Trophoblast cell (in vitro differentiated cells and primary cell): ENCODE measurements at regions not wholly inside any gene's neighbourhood (a gene's known extent, or its start where the extent isn't known, plus 50 kb on each side); places are given as distances from the start of the nearest gene placed in this dataset.

ENCODE experiments used
- DNase-seq, 2 donors: peaks; one replicate each; pipeline ENCODE4 v3.0.0-alpha.2; 2016
- H2AFZ ChIP-seq: 2 replicates; pipeline ENCODE4 v1.6.1; 2013; ENCODE audit warnings: low read length, moderate library complexity, mild to moderate bottlenecking; ENCODE audit not compliant: insufficient read depth, poor library complexity
- H2AK5ac ChIP-seq: 2 replicates; pipeline ENCODE4 v1.6.1; 2013; ENCODE audit warnings: mild to moderate bottlenecking, low read length
- H2BK120ac ChIP-seq: 2 replicates; pipeline ENCODE4 v1.6.1; 2013; ENCODE audit warnings: low read length, mild to moderate bottlenecking, moderate library complexity; ENCODE audit not compliant: insufficient read depth, poor library complexity
- H2BK12ac ChIP-seq: 2 replicates; pipeline ENCODE4 v1.6.1; 2013; ENCODE audit warnings: mild to moderate bottlenecking, low read length, moderate library complexity
- H2BK5ac ChIP-seq: 2 replicates; pipeline ENCODE4 v1.6.1; 2013; ENCODE audit warnings: low read length, low read depth, moderate library complexity, mild to moderate bottlenecking; ENCODE audit not compliant: poor library complexity
- H3K14ac ChIP-seq: 2 replicates; pipeline ENCODE4 v1.6.1; 2013; ENCODE audit warnings: mild to moderate bottlenecking, low read length
- H3K18ac ChIP-seq: 2 replicates; pipeline ENCODE4 v1.6.1; 2013; ENCODE audit warnings: mild to moderate bottlenecking, low read length
- H3K23ac ChIP-seq: 2 replicates; pipeline ENCODE4 v1.6.1; 2013; ENCODE audit warnings: low read length
- H3K27ac ChIP-seq: 2 replicates; pipeline ENCODE4 v1.5.1; 2013; ENCODE audit warnings: low read depth, mild to moderate bottlenecking, inconsistent platforms, low read length, moderate library complexity
- H3K27me3 ChIP-seq: 2 replicates; pipeline ENCODE4 v1.6.1; 2013; ENCODE audit warnings: inconsistent platforms, mild to moderate bottlenecking, low read length, moderate library complexity; ENCODE audit not compliant: insufficient read depth
- H3K36me3 ChIP-seq, 2 experiments: 1 replicate in 1 of 2; 2 replicates in 1 of 2; pipeline ENCODE4 v1.6.1; 2013; ENCODE audit warnings: low read length in 2 of 2, mild to moderate bottlenecking in 2 of 2, moderate library complexity in 1 of 2; ENCODE audit not compliant: insufficient read depth in 2 of 2, control insufficient read depth in 1 of 2
- H3K4ac ChIP-seq: 2 replicates; pipeline ENCODE4 v1.6.1; 2013; ENCODE audit warnings: low read depth, mild to moderate bottlenecking, low read length, moderate library complexity
- H3K4me1 ChIP-seq, 2 experiments: 1 replicate in 1 of 2; 2 replicates in 1 of 2; pipeline ENCODE4 v1.6.1; 2013; ENCODE audit warnings: low read length in 2 of 2, mild to moderate bottlenecking in 2 of 2, moderate library complexity in 1 of 2; ENCODE audit not compliant: insufficient read depth in 2 of 2, control insufficient read depth in 1 of 2
- H3K4me2 ChIP-seq: 2 replicates; pipeline ENCODE4 v1.6.1; 2013; ENCODE audit warnings: inconsistent platforms, mild to moderate bottlenecking, low read length, moderate library complexity
- H3K4me3 ChIP-seq: 2 replicates; pipeline ENCODE4 v1.5.1; 2013; ENCODE audit warnings: mild to moderate bottlenecking, low read depth, low read length, inconsistent platforms
- H3K79me1 ChIP-seq: one replicate; pipeline ENCODE4 v1.6.1; 2013; ENCODE audit warnings: low read length
- H3K79me2 ChIP-seq: 2 replicates; pipeline ENCODE4 v1.6.1; 2013; ENCODE audit warnings: low read length, mild to moderate bottlenecking; ENCODE audit not compliant: control insufficient read depth, insufficient read depth, poor library complexity
- H3K9ac ChIP-seq: 2 replicates; pipeline ENCODE4 v1.6.1; 2013; ENCODE audit warnings: mild to moderate bottlenecking, low read length
- H3K9me3 ChIP-seq: 2 replicates; pipeline ENCODE4 v1.6.1; 2013; ENCODE audit warnings: low read depth, mild to moderate bottlenecking, control low read depth, inconsistent platforms, low read length; ENCODE audit not compliant: insufficient read depth
- H4K12ac ChIP-seq: 2 replicates; pipeline ENCODE4 v1.6.1; 2013; ENCODE audit warnings: low read depth, mild to moderate bottlenecking, low read length, moderate library complexity
- H4K8ac ChIP-seq: 2 replicates; pipeline ENCODE4 v1.6.1; 2013; ENCODE audit warnings: low read depth, mild to moderate bottlenecking, low read length, moderate library complexity
- H4K91ac ChIP-seq: one replicate; pipeline ENCODE4 v1.6.1; 2013; ENCODE audit warnings: low read depth, mild to moderate bottlenecking, low read length, moderate library complexity
- WGBS: extraction: QIAGEN DNeasy Blood & Tissue Kit; methylation state at CpG from one replicate; pipeline ENCODE4 v1.1.7; 2013; ENCODE audit warnings: missing lambda C conversion rate; ENCODE audit not compliant: insufficient read length, insufficient coverage; ENCODE audit errors: extremely low coverage; 5-methylcytosine and 5-hydroxymethylcytosine counted together

DNA sequence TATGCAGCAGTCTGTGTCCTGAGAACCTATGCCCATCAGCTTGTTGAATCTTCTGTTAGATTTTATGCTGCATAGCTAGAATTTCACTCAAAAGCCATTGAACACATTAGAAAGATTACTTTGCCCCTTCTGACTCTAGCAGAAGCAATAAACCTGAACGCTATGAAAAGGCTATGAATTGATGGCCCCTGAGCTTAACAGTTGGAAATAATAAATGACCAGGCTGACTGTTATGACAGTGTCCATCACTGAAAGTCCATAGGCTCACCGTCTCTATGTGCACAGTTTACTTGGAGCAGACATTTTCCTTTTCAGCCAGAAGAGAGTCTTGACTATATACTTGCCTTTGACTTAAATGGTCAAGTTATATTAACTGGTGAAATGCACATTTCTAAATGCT is 1618.8 kb upstream of the ACVR2A start:
- Histone ChIP-seq H4K91ac (no peak overlapping the region), H4K12ac (no peak overlapping the region), H3K14ac (no peak overlapping the region), H2AFZ (no peak overlapping the region), H3K18ac (no peak overlapping the region), H2BK5ac (no peak overlapping the region), H2BK120ac (no peak overlapping the region), H4K8ac (no peak overlapping the region), H3K79me2 (no peaks in the 10 kb centered on the region), H2AK5ac (no peak overlapping the region), H3K36me3 (no peaks in the 10 kb centered on the region), H3K27ac (no peak overlapping the region), H3K9ac (no peak overlapping the region), H3K79me1 (no peaks in the 10 kb centered on the region), H3K4ac (no peak overlapping the region), H2BK12ac (no peak overlapping the region), H3K23ac (no peak overlapping the region), H3K4me2 (no peak overlapping the region), H3K4me1 (no peaks in the 10 kb centered on the region), H3K4me3 (no peak overlapping the region), H3K27me3 (no peaks in the 10 kb centered on the region), H3K9me3 (no peaks in the 10 kb centered on the region)
- DNase-seq, result no peak
- no CpG with 5 or more reads among the region's 2 CpGs for WGBS

DNA sequence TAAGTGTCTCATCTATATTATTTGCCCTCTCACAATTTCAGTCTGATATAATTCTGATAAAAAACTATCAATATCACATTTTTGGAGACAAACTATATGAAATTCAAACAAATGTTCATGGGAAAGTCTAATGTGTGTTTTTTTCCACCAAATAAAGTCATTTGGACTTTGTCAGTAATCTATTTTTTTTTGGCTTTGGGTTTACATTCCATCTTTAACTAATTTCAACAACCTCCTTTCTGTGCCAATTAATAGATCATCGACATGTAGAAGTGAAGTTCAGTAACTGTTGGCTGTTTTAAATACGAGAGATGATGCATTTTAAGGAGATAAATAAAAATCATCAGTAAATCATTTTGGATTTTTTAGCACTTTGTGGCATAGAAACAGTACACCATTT is 1623.0 kb upstream of the ACVR2A start:
- Histone ChIP-seq H4K8ac (no peak overlapping the region), H3K18ac (no peak overlapping the region), H2AFZ (no peak overlapping the region), H3K27ac (no peak overlapping the region), H2AK5ac (no peak overlapping the region), H3K9ac (no peak overlapping the region), H3K36me3 (no peaks in the 10 kb centered on the region), H3K4me1 (no peaks in the 10 kb centered on the region), H3K9me3 (no peaks in the 10 kb centered on the region), H3K4ac (no peak overlapping the region), H3K23ac (no peak overlapping the region), H4K12ac (no peak overlapping the region), H3K4me2 (no peak overlapping the region), H4K91ac (no peak overlapping the region), H3K27me3 (no peaks in the 10 kb centered on the region), H3K79me2 (no peaks in the 10 kb centered on the region), H2BK120ac (no peak overlapping the region), H3K14ac (no peak overlapping the region), H3K79me1 (no peaks in the 10 kb centered on the region), H3K4me3 (no peak overlapping the region), H2BK12ac (no peak overlapping the region), H2BK5ac (no peak overlapping the region)
- DNase-seq, result no peak
- WGBS, result no CpG with 5 or more reads among the region's 2 CpGs

DNA sequence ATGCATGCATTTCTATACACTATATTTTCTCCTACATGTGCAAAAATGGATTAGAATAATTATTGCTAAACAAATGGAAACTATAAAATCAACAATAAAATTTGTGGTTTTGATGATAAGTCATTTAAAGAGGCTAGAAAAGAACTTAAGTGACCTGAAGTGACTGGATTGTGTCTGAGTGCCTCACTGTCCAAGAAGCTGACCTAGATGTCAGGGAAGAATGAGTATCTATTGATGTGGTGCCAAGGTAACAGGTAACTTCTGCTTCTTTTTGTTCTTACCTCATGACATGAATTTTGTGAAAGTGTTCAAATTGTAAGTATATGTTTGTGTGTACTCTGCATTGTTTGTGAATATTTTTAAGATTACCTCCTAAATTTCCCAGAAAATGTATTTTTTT is 1623.9 kb upstream of the ACVR2A start:
- no peak overlapping the region for H3K9ac ChIP-seq

DNA sequence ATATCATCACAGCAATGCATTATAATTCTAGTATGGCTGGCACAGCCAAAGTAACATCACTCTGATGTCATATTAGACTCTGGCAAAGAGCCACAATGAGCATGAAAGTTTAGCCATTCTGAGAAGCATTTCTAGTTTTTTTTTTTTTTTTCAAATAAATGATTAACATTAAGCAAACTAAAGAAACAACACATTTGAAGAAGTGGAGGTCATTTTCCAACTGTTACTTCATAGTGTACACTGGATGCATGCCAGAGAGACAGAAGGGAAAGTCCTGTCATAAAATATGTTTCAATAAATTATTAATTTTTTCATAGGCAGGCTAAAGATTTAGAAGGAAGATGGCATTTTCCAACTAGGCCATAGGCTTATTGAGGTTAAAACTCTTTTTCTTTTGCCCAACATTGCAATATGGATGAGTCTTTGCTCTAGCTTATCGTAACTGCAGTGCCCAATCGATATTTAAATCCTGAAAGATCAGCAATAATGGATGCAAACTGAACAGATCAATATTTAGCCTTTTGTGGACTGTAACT is 1630.4 kb upstream of the ACVR2A start:
- DNase-seq, result no peak
- no peak overlapping the region for H2BK5ac ChIP-seq
- H3K27me3 ChIP-seq, result no peaks in the 10 kb centered on the region
- H3K23ac ChIP-seq, result no peak overlapping the region
- H3K9me3 ChIP-seq, result no peaks in the 10 kb centered on the region
- H3K4me2 ChIP-seq, result no peak overlapping the region
- H3K4me1 ChIP-seq, result no peaks in the 10 kb centered on the region
- H2AFZ ChIP-seq, result no peak overlapping the region
- H3K18ac ChIP-seq, result no peak overlapping the region
- H3K14ac ChIP-seq, result no peak overlapping the region
- H3K36me3 ChIP-seq, result no peaks in the 10 kb centered on the region
- H2BK12ac ChIP-seq, result no peak overlapping the region
- H2AK5ac ChIP-seq, result no peak overlapping the region
- no peak overlapping the region for H4K91ac ChIP-seq
- H4K12ac ChIP-seq, result no peak overlapping the region
- no peak overlapping the region for H3K9ac ChIP-seq
- H3K79me1 ChIP-seq, result no peaks in the 10 kb centered on the region
- no peak overlapping the region for H2BK120ac ChIP-seq
- WGBS, result no CpG with 5 or more reads among the region's 2 CpGs
- no peak overlapping the region for H4K8ac ChIP-seq
- H3K4me3 ChIP-seq, result no peak overlapping the region
- H3K79me2 ChIP-seq, result no peaks in the 10 kb centered on the region
- H3K27ac ChIP-seq, result no peak overlapping the region
- H3K4ac ChIP-seq, result no peak overlapping the region

More for the DNA sequence above, 1623.9 kb upstream of the ACVR2A start:
- Histone ChIP-seq H4K12ac (no peak overlapping the region), H3K79me1 (no peaks in the 10 kb centered on the region), H3K36me3 (no peaks in the 10 kb centered on the region), H3K18ac (no peak overlapping the region), H3K4me3 (no peak overlapping the region), H3K14ac (no peak overlapping the region), H3K27me3 (no peaks in the 10 kb centered on the region), H4K91ac (no peak overlapping the region), H2AK5ac (no peak overlapping the region), H2AFZ (no peak overlapping the region), H3K79me2 (no peaks in the 10 kb centered on the region), H3K4me2 (no peak overlapping the region), H3K27ac (no peak overlapping the region), H4K8ac (no peak overlapping the region), H3K4ac (no peak overlapping the region), H3K23ac (no peak overlapping the region), H2BK12ac (no peak overlapping the region), H2BK5ac (no peak overlapping the region), H3K9me3 (no peaks in the 10 kb centered on the region), H3K4me1 (no peaks in the 10 kb centered on the region), H2BK120ac (no peak overlapping the region)
- DNase-seq, result no peak
